NCI-H69 (cell line): ENCODE measurements at regions not wholly inside any gene's neighbourhood (a gene's known extent, or its start where the extent isn't known, plus 50 kb on each side); places are given as distances from the start of the nearest gene placed in this dataset.

ENCODE experiments used
- DNase-seq: peaks from one replicate; lab custom pipeline; 2025; lab: John Stamatoyannopoulos, UW

GRCh38 chr12:92553389-92553788, 149.4 kb upstream of the PLEKHG7 start:
- DNase-seq, result peak; percentile 83

GRCh38 chr12:92552412-92553108, 150.2 kb upstream of the PLEKHG7 start:
- no peak for DNase-seq

GRCh38 chr12:92551853-92552397, 150.9 kb upstream of the PLEKHG7 start:
- no peak for DNase-seq

- no peak for DNase-seq
These were observed 151.6 kb upstream of the PLEKHG7 start for GRCh38 chr12:92551210-92551609.

- DNase-seq, result no peak
These were observed 152.1 kb upstream of the PLEKHG7 start for GRCh38 chr12:92550661-92551060.

- DNase-seq, result no peak
These were observed 152.5 kb upstream of the PLEKHG7 start for GRCh38 chr12:92550254-92550653.

- no peak for DNase-seq
These were observed 153.3 kb upstream of the PLEKHG7 start for GRCh38 chr12:92549516-92549915.

GRCh38 chr12:92547906-92548305, 154.9 kb upstream of the PLEKHG7 start:
- DNase-seq, result no peak

GRCh38 chr12:92547420-92547819, 155.4 kb upstream of the PLEKHG7 start:
- no peak for DNase-seq

GRCh38 chr12:92546635-92547348, 156.0 kb upstream of the PLEKHG7 start:
- peak; percentile 51 for DNase-seq

GRCh38 chr12:92546259-92546634, 156.5 kb upstream of the PLEKHG7 start:
- DNase-seq, result no peak

GRCh38 chr12:92544322-92544721, 158.5 kb upstream of the PLEKHG7 start:
- DNase-seq, result no peak

- no peak for DNase-seq
These were observed 158.9 kb upstream of the PLEKHG7 start for GRCh38 chr12:92543840-92544239.

- peak; percentile 22 for DNase-seq
These were observed 159.4 kb upstream of the PLEKHG7 start for GRCh38 chr12:92543359-92543758.

GRCh38 chr12:92541731-92542130, 161.1 kb upstream of the PLEKHG7 start:
- no peak for DNase-seq

GRCh38 chr12:92540782-92541423, 161.9 kb upstream of the PLEKHG7 start:
- peak; percentile 40 for DNase-seq

GRCh38 chr12:92539976-92540781, 162.6 kb upstream of the PLEKHG7 start:
- peak; percentile 81 for DNase-seq

GRCh38 chr12:92539110-92539749, 163.6 kb upstream of the PLEKHG7 start:
- DNase-seq, result no peak

GRCh38 chr12:92537290-92537960, 165.4 kb upstream of the PLEKHG7 start:
- no peak for DNase-seq

- no peak for DNase-seq
These were observed 166.8 kb upstream of the PLEKHG7 start for GRCh38 chr12:92535961-92536360.
